Dedifferentiated amniotic fluid mesenchymal stem cell (primary cell): ENCODE measurements at regions not wholly inside any gene's neighbourhood (a gene's known extent, or its start where the extent isn't known, plus 50 kb on each side); places are given as distances from the start of the nearest gene placed in this dataset.
"Not testable (repeated sequence)": the region's sequence is repeated elsewhere in the genome, so short reads cannot be mapped to it uniquely, and the experiment has no call there.

Experiments used
- DNase-seq: peaks from one replicate; pipeline ENCODE4 v3.0.0-alpha.2; 2016; ENCODE audit errors: extremely low spot score

GRCh38 chr5:99901972-99902371 lies 633.2 kb upstream of the FAM174A start:
- DNase-seq, result no peak

- no peak for DNase-seq
Observed at GRCh38 chr5:99900302-99900852, 634.8 kb upstream of the FAM174A start.

- DNase-seq, result no peak
Observed at GRCh38 chr5:99879791-99880511, 655.2 kb upstream of the FAM174A start.

GRCh38 chr5:99878830-99879229 lies 656.3 kb upstream of the FAM174A start:
- DNase-seq, result no peak

- no peak for DNase-seq
Observed at GRCh38 chr5:99866740-99867139, 668.4 kb upstream of the FAM174A start.

- no peak for DNase-seq
Observed at GRCh38 chr5:99865159-99865558, 670.0 kb upstream of the FAM174A start.

- DNase-seq, result no peak
Observed at GRCh38 chr5:99835791-99836190, 699.4 kb upstream of the FAM174A start.

GRCh38 chr5:99827136-99827535 lies 708.0 kb upstream of the FAM174A start:
- DNase-seq, result no peak

GRCh38 chr5:99817796-99818195 lies 717.4 kb upstream of the FAM174A start:
- DNase-seq, result no peak

GRCh38 chr5:99814321-99815063 lies 720.7 kb upstream of the FAM174A start:
- DNase-seq, result no peak

GRCh38 chr5:99808657-99809230 lies 726.4 kb upstream of the FAM174A start:
- no peak for DNase-seq

GRCh38 chr5:99807346-99807745 lies 727.8 kb upstream of the FAM174A start:
- no peak for DNase-seq

GRCh38 chr5:99795031-99795430 lies 740.1 kb upstream of the FAM174A start:
- no peak for DNase-seq

- DNase-seq, result no peak
Observed at GRCh38 chr5:99788482-99788881, 746.7 kb upstream of the FAM174A start.

GRCh38 chr5:99775189-99775588 lies 760.0 kb upstream of the FAM174A start:
- no peak for DNase-seq

- no peak for DNase-seq
Observed at GRCh38 chr5:99773290-99773689, 761.9 kb upstream of the FAM174A start.

- DNase-seq, result no peak
Observed at GRCh38 chr5:99771296-99771695, 763.9 kb upstream of the FAM174A start.

- DNase-seq, result no peak
Observed at GRCh38 chr5:99765011-99765410, 770.2 kb upstream of the FAM174A start.

GRCh38 chr5:99763021-99763774 lies 772.0 kb upstream of the FAM174A start:
- no peak for DNase-seq

GRCh38 chr5:99747342-99747741 lies 787.8 kb upstream of the FAM174A start:
- no peak for DNase-seq

GRCh38 chr5:99733146-99733545 lies 802.0 kb upstream of the FAM174A start:
- not testable (repeated sequence) for DNase-seq

- DNase-seq, result not testable (repeated sequence)
Observed at GRCh38 chr5:99730653-99731052, 801.8 kb upstream of the CHD1 start.
